Keratinocyte (primary cell): ENCODE measurements at regions not wholly inside any gene's neighbourhood (a gene's known extent, or its start where the extent isn't known, plus 50 kb on each side); places are given as distances from the start of the nearest gene placed in this dataset.

Experiments
- DNase-seq: peaks from one replicate; pipeline ENCODE4 v3.0.0-alpha.2; 2011; ENCODE audit warnings: low read depth, missing footprints, low spot score
- FAIRE-seq: peaks from 2 replicates; lab custom pipeline; 2011; peaks lifted over from hg19 to GRCh38; lab: Jason Lieb, UNC
- H2AFZ ChIP-seq: 2 replicates; pipeline ENCODE4 v1.6.0; 2012; ENCODE audit warnings: low read length, control low read depth, inconsistent platforms; ENCODE audit not compliant: control insufficient read depth
- H3K27ac ChIP-seq: 2 replicates; pipeline ENCODE4 v1.5.1; 2011; ENCODE audit warnings: low read length; ENCODE audit not compliant: control insufficient read depth, insufficient read depth
- H3K27me3 ChIP-seq: 3 replicates; pipeline ENCODE4 v1.6.0; 2011; ENCODE audit warnings: low read length; ENCODE audit not compliant: control insufficient read depth, insufficient read depth; ENCODE audit errors: extremely low read depth
- H3K36me3 ChIP-seq, 2 experiments: 2 replicates in 1 of 2; 3 replicates in 1 of 2; pipeline ENCODE4 v1.5.1; 2011; ENCODE audit warnings: low read length in 2 of 2, mild to moderate bottlenecking in 1 of 2; ENCODE audit not compliant: control insufficient read depth in 2 of 2, insufficient read depth in 2 of 2; ENCODE audit errors: extremely low read depth in 1 of 2
- H3K4me1 ChIP-seq: 3 replicates; pipeline ENCODE4 v1.5.1; 2011; ENCODE audit warnings: low read length; ENCODE audit not compliant: control insufficient read depth, insufficient read depth; ENCODE audit errors: extremely low read depth
- H3K4me2 ChIP-seq: 3 replicates; pipeline ENCODE4 v1.6.0; 2011; ENCODE audit warnings: low read depth, low read length; ENCODE audit not compliant: control insufficient read depth, insufficient read depth; ENCODE audit errors: extremely low read depth
- H3K4me3 ChIP-seq, 3 experiments: fragments of 200-600 bp in 1 of 3; sonication (generic) in 1 of 3; 2 replicates in 2 of 3; 3 replicates in 1 of 3; pipeline ENCODE4 v1.5.1; 2011 to 2016; ENCODE audit warnings: low read length in 3 of 3, mild to moderate bottlenecking in 3 of 3, control low read depth in 2 of 3, inconsistent platforms in 1 of 3, low read depth in 1 of 3, mixed read lengths in 1 of 3, mixed run types in 1 of 3, moderate library complexity in 1 of 3; ENCODE audit not compliant: control insufficient read depth in 2 of 3, insufficient read depth in 2 of 3; ENCODE audit errors: extremely low read depth in 1 of 3
- H3K79me2 ChIP-seq: 2 replicates; pipeline ENCODE4 v1.6.0; 2012; ENCODE audit warnings: low read length; ENCODE audit not compliant: control insufficient read depth, insufficient read depth
- H3K9ac ChIP-seq: 3 replicates; pipeline ENCODE4 v1.6.0; 2011; ENCODE audit warnings: low read length; ENCODE audit not compliant: control insufficient read depth, insufficient read depth; ENCODE audit errors: extremely low read depth
- H3K9me1 ChIP-seq: 3 replicates; pipeline ENCODE4 v1.6.0; 2011; ENCODE audit warnings: low read length; ENCODE audit not compliant: control insufficient read depth, insufficient read depth; ENCODE audit errors: extremely low read depth
- H3K9me3 ChIP-seq: 2 replicates; pipeline ENCODE4 v1.5.1; 2012; ENCODE audit warnings: low read depth, low read length; ENCODE audit not compliant: control insufficient read depth
- H4K20me1 ChIP-seq: 3 replicates; pipeline ENCODE4 v1.6.0; 2011; ENCODE audit warnings: low read length; ENCODE audit not compliant: control insufficient read depth, insufficient read depth; ENCODE audit errors: extremely low read depth
- EZH2 ChIP-seq: IDR thresholded peaks from one replicate; pipeline ENCODE4 v1.6.1; 2012; ENCODE audit warnings: inconsistent platforms, mild to moderate bottlenecking, low read length, moderate library complexity
- dilution Hi-C: fragments of 300-500 bp; cut with MboI; formaldehyde crosslinking; loops from one replicate; pipeline ENCODE4 v1.7.0; 2020; ENCODE audit warnings: low sequenced_read_pairs; ENCODE audit not compliant: extremely low pct_ligation_motif_present
- TF ChIP-seq, protein P1 (sequence below), 3 experiments: IDR thresholded peaks in 1 of 3; conservative IDR thresholded peaks in 1 of 3; optimal IDR thresholded peaks in 1 of 3; 2 replicates in 2 of 3; 3 replicates in 1 of 3; pipeline versions ENCODE3 to v1.5.1; 2011; ENCODE audit warnings: low read length in 3 of 3, mild to moderate bottlenecking in 3 of 3, moderate library complexity in 2 of 3, control low read depth in 1 of 3, inconsistent platforms in 1 of 3; ENCODE audit not compliant: insufficient read depth in 2 of 3; ENCODE audit errors: extremely low read depth in 1 of 3

DNA sequence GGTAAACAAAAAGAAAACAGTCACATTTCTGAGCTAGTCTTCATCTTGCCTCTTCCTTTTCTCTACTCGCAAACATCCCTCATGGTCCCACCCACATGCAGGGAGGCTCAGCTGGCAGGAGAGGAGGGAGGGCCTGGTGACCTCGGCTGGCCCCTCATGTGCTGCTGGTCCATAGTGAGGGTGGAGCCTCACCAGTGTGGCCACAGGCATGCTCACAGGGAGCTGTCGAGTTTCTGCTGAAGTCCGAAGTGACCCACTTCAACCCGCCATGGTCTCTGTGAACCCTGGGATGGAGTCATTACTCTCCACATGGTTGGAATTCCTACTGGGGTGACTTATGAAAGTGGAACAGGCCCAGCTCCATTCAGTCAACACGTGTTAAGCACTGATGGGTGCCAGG, 253.4 kb downstream of the RHOU start:
- DNase-seq (no peak), FAIRE-seq (no peak)
- no peaks in the 10 kb centered on the region for H3K4me1 ChIP-seq
- H3K9me1 ChIP-seq: no peaks in the 10 kb centered on the region
- no peaks in the 10 kb centered on the region for H3K36me3 ChIP-seq
- H3K9ac ChIP-seq: no peak overlapping the region
- H3K4me3 ChIP-seq: no peak overlapping the region
- no peak overlapping the region for H3K4me2 ChIP-seq
- H3K9me3 ChIP-seq: no peaks in the 10 kb centered on the region
- no peaks in the 10 kb centered on the region for H3K79me2 ChIP-seq
- H2AFZ ChIP-seq: no peak overlapping the region
- no peaks in the 10 kb centered on the region for H4K20me1 ChIP-seq
- dilution Hi-C loops: no loop called here
- TF ChIP-seq, protein P1, sequence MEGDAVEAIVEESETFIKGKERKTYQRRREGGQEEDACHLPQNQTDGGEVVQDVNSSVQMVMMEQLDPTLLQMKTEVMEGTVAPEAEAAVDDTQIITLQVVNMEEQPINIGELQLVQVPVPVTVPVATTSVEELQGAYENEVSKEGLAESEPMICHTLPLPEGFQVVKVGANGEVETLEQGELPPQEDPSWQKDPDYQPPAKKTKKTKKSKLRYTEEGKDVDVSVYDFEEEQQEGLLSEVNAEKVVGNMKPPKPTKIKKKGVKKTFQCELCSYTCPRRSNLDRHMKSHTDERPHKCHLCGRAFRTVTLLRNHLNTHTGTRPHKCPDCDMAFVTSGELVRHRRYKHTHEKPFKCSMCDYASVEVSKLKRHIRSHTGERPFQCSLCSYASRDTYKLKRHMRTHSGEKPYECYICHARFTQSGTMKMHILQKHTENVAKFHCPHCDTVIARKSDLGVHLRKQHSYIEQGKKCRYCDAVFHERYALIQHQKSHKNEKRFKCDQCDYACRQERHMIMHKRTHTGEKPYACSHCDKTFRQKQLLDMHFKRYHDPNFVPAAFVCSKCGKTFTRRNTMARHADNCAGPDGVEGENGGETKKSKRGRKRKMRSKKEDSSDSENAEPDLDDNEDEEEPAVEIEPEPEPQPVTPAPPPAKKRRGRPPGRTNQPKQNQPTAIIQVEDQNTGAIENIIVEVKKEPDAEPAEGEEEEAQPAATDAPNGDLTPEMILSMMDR (optimal IDR thresholded peaks at IDR 0.05 in 1 of 3, IDR thresholded peaks at IDR 0.05 in 1 of 3, conservative IDR thresholded peaks at IDR 0.05 in 1 of 3; ENCODE audit: extremely low read depth in 1 of 3, insufficient read depth in 2 of 3, low read length in 3 of 3): no peak
- no peak for TF ChIP-seq EZH2
- H3K27me3 ChIP-seq: no peaks in the 10 kb centered on the region
- no peak overlapping the region for H3K27ac ChIP-seq

DNA sequence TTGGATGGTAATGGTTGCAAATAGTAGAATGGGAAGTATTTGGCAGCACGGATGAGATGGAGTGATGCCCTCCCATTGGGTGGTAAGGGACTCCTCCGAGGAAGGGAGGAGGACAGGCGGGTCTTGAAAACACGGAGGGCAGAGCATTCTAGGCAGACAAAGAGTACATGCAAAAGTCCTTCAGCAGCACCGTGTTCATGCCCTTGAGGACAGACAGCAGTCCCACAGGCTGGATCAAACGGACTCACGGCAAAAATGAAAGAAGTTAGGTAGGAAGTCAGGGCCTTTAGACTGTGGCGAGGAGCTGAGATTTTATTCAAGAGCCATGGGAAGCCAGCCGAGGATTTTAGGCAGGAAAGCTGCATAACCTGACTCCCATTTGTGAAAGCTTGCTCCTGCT, 253.9 kb downstream of the RHOU start:
- Histone ChIP-seq H3K9ac (no peak overlapping the region), H3K4me3 (no peak overlapping the region), H3K27me3 (no peaks in the 10 kb centered on the region), H3K9me1 (no peaks in the 10 kb centered on the region), H3K4me1 (peaks cover 2% of the 10 kb centered on the region), H3K9me3 (no peaks in the 10 kb centered on the region), H3K79me2 (no peaks in the 10 kb centered on the region), H3K4me2 (no peak overlapping the region), H2AFZ (no peak overlapping the region), H4K20me1 (no peaks in the 10 kb centered on the region), H3K27ac (no peak overlapping the region), H3K36me3 (no peaks in the 10 kb centered on the region)
- TF ChIP-seq, protein P1 (optimal IDR thresholded peaks at IDR 0.05 in 1 of 3, IDR thresholded peaks at IDR 0.05 in 1 of 3, conservative IDR thresholded peaks at IDR 0.05 in 1 of 3; ENCODE audit: extremely low read depth in 1 of 3, insufficient read depth in 2 of 3, low read length in 3 of 3): no peak
- TF ChIP-seq EZH2: no peak
- dilution Hi-C loops: no loop called here
- FAIRE-seq: no peak
- DNase-seq: no peak
